T-cell (primary cell): ENCODE measurements at regions not wholly inside any gene's neighbourhood (a gene's known extent, or its start where the extent isn't known, plus 50 kb on each side); places are given as distances from the start of the nearest gene placed in this dataset.
A peak's percentile ranks its signal among the peaks of the same experiment; 100 is the strongest.

Source experiments
- ATAC-seq, 4 experiments: fragments of 200-7000 bp in 3 of 4; fragments of 150-1000 bp in 1 of 4; cut with Tn5 transposase; replicated peaks in 1 of 4; 1 replicate in 3 of 4; 2 replicates in 1 of 4; pipeline ENCODE4 v1.10.0; 2021; ENCODE audit warnings: moderate library complexity in 3 of 4, mild to moderate bottlenecking in 2 of 4, moderate number of reproducible peaks in 1 of 4
- CTCF ChIA-PET, 2 donors: fragments of 300-600 bp; sonication (Branson Sonifier 250); formaldehyde crosslinking; loops; one replicate each; lab custom pipeline; 2022; ENCODE audit warnings: antibody characterized with exemption in 2 of 2; lab: Charles Lee
- POLR2A ChIA-PET, 2 donors: fragments of 300-600 bp; sonication (Branson Sonifier 250); formaldehyde crosslinking; loops; one replicate each; lab custom pipeline; 2022; ENCODE audit warnings: antibody characterized with exemption in 2 of 2; lab: Charles Lee
- DNase-seq, 35 experiments: peaks; one replicate each; pipeline versions ENCODE4 v3.0.0 to v3.0.0-alpha.2; 2013 to 2023
- H3K27ac ChIP-seq: one replicate; pipeline ENCODE4 v1.5.1; 2013; ENCODE audit warnings: low read length
- H3K27me3 ChIP-seq, 2 experiments: replicated peaks in 1 of 2; 1 replicate in 1 of 2; 2 replicates in 1 of 2; pipeline versions ENCODE4 v1.6.1 to v1.7.0; 2013; ENCODE audit warnings: low read length in 1 of 2, mixed read lengths in 1 of 2; ENCODE audit not compliant: control insufficient read depth in 2 of 2, insufficient read depth in 2 of 2; ENCODE audit errors: extremely low read depth in 1 of 2
- H3K36me3 ChIP-seq, 2 donors: 1 replicate in 1 of 2; 2 replicates in 1 of 2; pipeline versions ENCODE4 v1.6.1 to v1.7.0; 2013; ENCODE audit warnings: low read length in 1 of 2; ENCODE audit not compliant: control insufficient read depth in 2 of 2, insufficient read depth in 1 of 2; ENCODE audit errors: extremely low read depth in 1 of 2
- H3K4me1 ChIP-seq, 2 experiments: 1 replicate in 1 of 2; 2 replicates in 1 of 2; pipeline versions ENCODE4 v1.6.1 to v1.7.0; 2013; ENCODE audit warnings: low read length in 2 of 2, mixed read lengths in 1 of 2; ENCODE audit not compliant: insufficient read depth in 2 of 2, control insufficient read depth in 1 of 2; ENCODE audit errors: extremely low read depth in 1 of 2
- H3K4me3 ChIP-seq, 2 donors: 1 replicate in 1 of 2; 2 replicates in 1 of 2; pipeline versions ENCODE4 v1.5.1 to v1.7.0; 2013; ENCODE audit warnings: mild to moderate bottlenecking in 2 of 2, low read length in 1 of 2, moderate library complexity in 1 of 2; ENCODE audit not compliant: control insufficient read depth in 1 of 2; ENCODE audit errors: extremely low read depth in 1 of 2
- H3K9me3 ChIP-seq: 2 replicates; pipeline ENCODE4 v1.7.0; 2013
- H3K27ac Mint-ChIP-seq, 2 donors: one replicate each; pipeline ENCODE4 v1.8.0; 2020 to 2021; ENCODE audit warnings: mild to moderate bottlenecking in 2 of 2, mixed read lengths in 2 of 2
- H3K27me3 Mint-ChIP-seq, 2 donors: one replicate each; pipeline ENCODE4 v1.8.0; 2021 to 2022; ENCODE audit warnings: mixed read lengths in 2 of 2
- H3K36me3 Mint-ChIP-seq: one replicate; pipeline ENCODE4 v1.8.0; 2021; ENCODE audit warnings: mixed read lengths
- H3K4me1 Mint-ChIP-seq, 3 donors: one replicate each; pipeline ENCODE4 v1.8.0; 2020 to 2022; ENCODE audit warnings: mixed read lengths in 3 of 3, mild to moderate bottlenecking in 1 of 3
- H3K4me3 Mint-ChIP-seq, 3 donors: one replicate each; pipeline ENCODE4 v1.8.0; 2020 to 2022; ENCODE audit warnings: mild to moderate bottlenecking in 3 of 3, mixed read lengths in 3 of 3, moderate library complexity in 3 of 3
- H3K9me3 Mint-ChIP-seq, 3 donors: one replicate each; pipeline ENCODE4 v1.8.0; 2020 to 2022; ENCODE audit warnings: mixed read lengths in 3 of 3
- WGBS: methylation state at CpG from one replicate; pipeline ENCODE4 v1.1.5; 2013; ENCODE audit warnings: missing lambda C conversion rate; ENCODE audit not compliant: insufficient coverage; 5-methylcytosine and 5-hydroxymethylcytosine counted together

DNA sequence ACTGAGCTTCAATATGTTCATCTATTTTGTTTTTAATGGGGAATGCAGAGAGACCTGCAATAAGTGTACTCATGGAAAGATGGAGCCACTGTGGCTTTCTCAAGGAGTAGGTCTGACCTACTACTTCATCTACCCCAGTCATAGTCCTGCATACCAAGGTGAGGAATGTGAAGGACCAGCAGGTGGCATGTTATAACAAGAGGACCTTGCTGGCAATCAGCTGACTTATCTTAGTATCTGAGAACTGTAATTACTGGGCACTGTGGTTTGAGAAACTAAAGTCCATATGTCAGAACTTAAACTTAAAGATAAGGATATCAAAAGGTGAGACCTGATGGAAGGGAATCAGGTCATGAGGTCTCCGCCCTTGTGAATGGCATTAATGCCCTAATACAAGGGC, 1104.2 kb downstream of the BCL11A start:
- Mint-ChIP-seq H3K4me3 (no peak overlapping the region), H3K27ac (no peak overlapping the region), H3K4me1 (no peaks in the 10 kb centered on the region), H3K9me3 (peaks cover 0 to 3% (median 0%) of the 10 kb centered on the region in 3 donors), H3K36me3 (no peaks in the 10 kb centered on the region), H3K27me3 (no peaks in the 10 kb centered on the region)
- H3K4me1 ChIP-seq: no peaks in the 10 kb centered on the region
- ChIA-PET POLR2A (no interaction called here), CTCF (no interaction called here)
- H3K4me3 ChIP-seq: no peak overlapping the region
- WGBS: 67% methylated on average over 1 of the region's 1 CpG
- DNase-seq: peak in 1 of 35 experiments; percentile 17
- no peaks in the 10 kb centered on the region for H3K9me3 ChIP-seq
- no peaks in the 10 kb centered on the region for H3K27me3 ChIP-seq
- H3K27ac ChIP-seq: no peak overlapping the region
- no peaks in the 10 kb centered on the region for H3K36me3 ChIP-seq
- no peak for ATAC-seq

GRCh38 chr2:59440491-59440890, 1113.0 kb downstream of the BCL11A start:
- H3K27ac Mint-ChIP-seq: no peak overlapping the region
- CTCF ChIA-PET: no interaction called here
- no peaks in the 10 kb centered on the region for H3K36me3 Mint-ChIP-seq
- H3K27me3 ChIP-seq: no peaks in the 10 kb centered on the region
- H3K4me3 Mint-ChIP-seq: no peak overlapping the region
- H3K27me3 Mint-ChIP-seq: peaks cover 0 to 8% of the 10 kb centered on the region in 2 donors
- H3K36me3 ChIP-seq: no peaks in the 10 kb centered on the region
- no peak overlapping the region for H3K27ac ChIP-seq
- 87% methylated on average over 5 of the region's 7 CpGs for WGBS
- no peaks in the 10 kb centered on the region for H3K9me3 ChIP-seq
- no peaks in the 10 kb centered on the region for H3K9me3 Mint-ChIP-seq
- H3K4me1 ChIP-seq: no peaks in the 10 kb centered on the region
- H3K4me3 ChIP-seq: no peak overlapping the region
- DNase-seq (no peak), ATAC-seq (no peak)
- no peaks in the 10 kb centered on the region for H3K4me1 Mint-ChIP-seq
- POLR2A ChIA-PET: no interaction called here

DNA sequence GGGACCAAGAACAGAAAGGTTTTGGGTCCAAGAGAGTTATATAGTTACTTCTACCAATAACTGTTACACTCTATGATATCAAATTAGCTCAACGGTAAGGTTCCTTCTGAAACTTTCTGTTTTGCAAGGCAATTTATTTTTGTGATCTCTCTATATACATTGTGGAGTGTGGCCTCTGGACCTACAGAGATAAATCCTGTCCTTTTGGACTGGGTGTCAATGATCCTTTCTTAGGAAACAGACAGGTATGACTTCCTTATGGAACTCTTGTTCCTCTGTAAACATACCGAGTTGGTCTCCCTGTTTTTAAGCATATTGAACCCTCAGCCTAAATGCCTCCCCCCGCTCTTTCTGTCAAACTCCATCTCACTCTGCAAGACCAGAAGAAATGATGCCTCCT, 1117.8 kb downstream of the BCL11A start:
- ATAC-seq: no peak
- Mint-ChIP-seq H3K4me3 (no peak overlapping the region), H3K36me3 (no peaks in the 10 kb centered on the region)

GRCh38 chr2:59428940-59429339, 1124.5 kb downstream of the BCL11A start:
- peaks cover 8 to 30% (median 18%) of the 10 kb centered on the region in 3 donors for H3K9me3 Mint-ChIP-seq
- no peak overlapping the region for H3K4me3 Mint-ChIP-seq
- CTCF ChIA-PET: no interaction called here
- WGBS: 60% methylated on average over 2 of the region's 3 CpGs
- Histone ChIP-seq H3K36me3 (no peaks in the 10 kb centered on the region), H3K9me3 (no peaks in the 10 kb centered on the region), H3K27me3 (no peaks in the 10 kb centered on the region), H3K27ac (no peak overlapping the region), H3K4me3 (no peak overlapping the region), H3K4me1 (no peaks in the 10 kb centered on the region)
- ATAC-seq (no peak), DNase-seq (no peak)
- POLR2A ChIA-PET: no interaction called here
- H3K36me3 Mint-ChIP-seq: no peaks in the 10 kb centered on the region
- H3K27ac Mint-ChIP-seq: no peak overlapping the region
- H3K27me3 Mint-ChIP-seq: no peaks in the 10 kb centered on the region
- H3K4me1 Mint-ChIP-seq: no peaks in the 10 kb centered on the region

More for the DNA sequence above, 1117.8 kb downstream of the BCL11A start:
- no peaks in the 10 kb centered on the region for H3K4me1 ChIP-seq
- no peaks in the 10 kb centered on the region for H3K36me3 ChIP-seq
- H3K27me3 ChIP-seq: no peaks in the 10 kb centered on the region
- Mint-ChIP-seq H3K27ac (no peak overlapping the region), H3K9me3 (peaks cover 8 to 17% (median 16%) of the 10 kb centered on the region in 3 donors), H3K27me3 (peaks cover 0 to 8% of the 10 kb centered on the region in 2 donors), H3K4me1 (no peaks in the 10 kb centered on the region)
- no peaks in the 10 kb centered on the region for H3K9me3 ChIP-seq
- H3K4me3 ChIP-seq: no peak overlapping the region
- no peak for DNase-seq
- POLR2A ChIA-PET: no interaction called here
- no peak overlapping the region for H3K27ac ChIP-seq
- CTCF ChIA-PET: no interaction called here
- WGBS: 100% methylated on average over 1 of the region's 3 CpGs

GRCh38 chr2:59427980-59428379, 1125.5 kb downstream of the BCL11A start:
- Mint-ChIP-seq H3K27ac (no peak overlapping the region), H3K4me1 (no peaks in the 10 kb centered on the region), H3K27me3 (no peaks in the 10 kb centered on the region), H3K9me3 (peaks cover 8 to 30% (median 15%) of the 10 kb centered on the region in 3 donors), H3K36me3 (no peaks in the 10 kb centered on the region), H3K4me3 (no peak overlapping the region)
- ChIA-PET CTCF (no interaction called here), POLR2A (no interaction called here)
- H3K9me3 ChIP-seq: no peaks in the 10 kb centered on the region
- no peak overlapping the region for H3K4me3 ChIP-seq
- H3K4me1 ChIP-seq: no peaks in the 10 kb centered on the region
- WGBS: no CpG with 5 or more reads among the region's 1 CpG
- H3K27me3 ChIP-seq: no peaks in the 10 kb centered on the region
- no peak overlapping the region for H3K27ac ChIP-seq
- no peak for ATAC-seq
- DNase-seq: no peak
- no peaks in the 10 kb centered on the region for H3K36me3 ChIP-seq

GRCh38 chr2:59425247-59425646, 1128.2 kb downstream of the BCL11A start:
- H3K27me3 ChIP-seq: no peaks in the 10 kb centered on the region

More at GRCh38 chr2:59425247-59425646, 1128.2 kb downstream of the BCL11A start:
- POLR2A ChIA-PET: no interaction called here
- H3K36me3 Mint-ChIP-seq: no peaks in the 10 kb centered on the region
- no peak overlapping the region for H3K27ac Mint-ChIP-seq
- DNase-seq: no peak
- H3K4me1 Mint-ChIP-seq: no peaks in the 10 kb centered on the region
- CTCF ChIA-PET: no interaction called here
- no peaks in the 10 kb centered on the region for H3K27me3 Mint-ChIP-seq
- no peaks in the 10 kb centered on the region for H3K4me1 ChIP-seq
- no peak overlapping the region for H3K4me3 ChIP-seq
- H3K4me3 Mint-ChIP-seq: no peak overlapping the region
- H3K27ac ChIP-seq: no peak overlapping the region
- H3K9me3 ChIP-seq: no peaks in the 10 kb centered on the region
- no peak for ATAC-seq
- H3K36me3 ChIP-seq: no peaks in the 10 kb centered on the region
- peaks cover 0 to 19% (median 4%) of the 10 kb centered on the region in 3 donors for H3K9me3 Mint-ChIP-seq
- WGBS: 20% methylated on average over 1 of the region's 3 CpGs
